IPS-NIHi7 (cell line): ENCODE measurements at regions not wholly inside any gene's neighbourhood (a gene's known extent, or its start where the extent isn't known, plus 50 kb on each side); places are given as distances from the start of the nearest gene placed in this dataset.

Source experiments
- DNase-seq: peaks from one replicate; pipeline ENCODE4 v3.0.0; 2012; ENCODE audit warnings: mixed read lengths; ENCODE audit errors: extremely low spot score

DNA sequence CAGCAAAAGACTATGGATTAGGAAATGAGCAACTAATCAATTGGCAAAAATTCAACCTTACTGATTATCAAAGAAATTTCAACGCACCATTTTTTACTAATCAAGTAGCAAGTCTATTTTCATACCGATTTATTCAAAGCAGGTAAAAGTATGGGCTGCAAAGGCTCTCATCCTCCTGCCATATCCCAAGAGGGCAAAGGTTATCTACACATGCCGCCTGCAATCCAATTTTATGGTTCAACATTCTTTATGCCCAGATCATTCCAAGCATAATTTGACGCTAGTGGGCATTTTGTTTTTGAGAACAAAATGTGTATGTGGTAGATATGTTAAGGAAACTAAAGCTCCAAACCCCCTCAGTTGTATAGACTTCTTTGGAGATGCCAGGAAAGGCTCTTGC, 270.6 kb downstream of the MAF start:
- no peak for DNase-seq

DNA sequence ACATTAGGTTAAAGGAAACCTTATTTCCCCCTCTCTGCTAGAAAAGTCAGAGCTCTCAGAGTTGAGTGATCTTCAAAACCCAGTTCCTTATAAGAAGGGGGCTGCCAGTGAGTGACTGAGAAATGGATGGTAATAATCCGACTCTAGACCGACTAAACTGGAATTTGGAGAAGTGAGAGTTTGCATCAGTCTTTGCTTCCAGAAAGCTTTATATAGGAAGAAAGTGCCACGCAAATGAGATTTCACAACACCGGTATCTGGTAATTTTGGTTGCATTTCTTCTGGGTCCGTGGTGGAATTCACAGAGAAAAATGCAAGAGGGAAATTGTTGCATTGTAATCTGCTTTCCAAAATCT, 271.4 kb downstream of the MAF start:
- no peak for DNase-seq

DNA sequence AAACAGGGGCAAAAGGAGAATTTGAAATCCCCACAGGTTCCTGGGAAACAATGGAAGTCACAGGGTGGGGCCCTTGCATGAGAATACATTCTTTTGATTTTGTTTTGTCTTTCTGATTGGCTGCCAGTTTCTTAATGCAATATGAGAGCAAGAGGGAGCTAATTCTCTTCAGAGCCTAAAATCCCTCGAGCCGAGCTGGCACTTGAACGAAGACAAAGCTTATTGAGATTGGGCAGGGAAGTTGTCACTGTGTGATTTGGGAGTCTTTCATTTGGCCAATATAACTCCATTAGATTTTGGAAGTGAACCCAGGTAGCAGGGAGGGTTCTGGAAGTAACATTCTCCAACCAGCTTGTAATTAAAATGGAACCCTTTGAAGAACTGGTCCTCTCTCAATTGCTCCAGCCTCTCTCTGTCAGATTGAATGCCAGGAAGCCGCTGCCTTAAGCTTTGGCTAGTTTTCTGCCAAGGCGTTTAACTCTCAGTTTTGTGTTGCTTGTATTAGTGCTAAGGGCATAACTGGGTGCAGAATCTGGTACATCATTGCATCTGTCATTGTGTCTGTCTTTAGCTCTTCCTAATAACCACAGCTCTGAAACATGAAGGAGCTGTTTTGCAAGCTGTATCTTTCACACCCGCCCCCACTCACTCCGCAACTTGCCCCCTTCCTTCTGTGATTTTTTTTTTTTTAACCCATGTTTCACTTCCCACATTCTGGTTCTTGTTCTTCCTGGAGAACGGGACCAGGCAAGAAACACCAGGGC, 272.0 kb downstream of the MAF start:
- peak; percentile 42 for DNase-seq

DNA sequence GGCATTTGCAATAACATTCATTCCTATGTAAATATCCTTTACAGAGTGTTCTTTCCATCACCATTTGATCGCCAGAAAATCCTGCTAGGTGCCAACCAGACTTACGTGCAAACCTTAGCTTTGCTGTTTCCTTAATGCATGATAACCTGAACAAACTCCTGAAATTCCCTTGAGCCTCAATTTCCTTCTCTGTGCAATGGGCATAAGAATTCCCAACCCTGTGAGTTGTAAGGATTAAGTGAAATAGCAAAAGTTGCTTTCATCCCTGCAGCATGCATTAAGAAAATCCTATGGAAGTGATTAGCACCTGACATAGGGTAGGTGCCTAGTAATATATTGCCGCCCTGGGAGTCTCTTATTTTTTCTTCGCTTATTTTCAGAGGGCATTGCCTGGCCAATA, 272.7 kb downstream of the MAF start:
- DNase-seq: no peak

DNA sequence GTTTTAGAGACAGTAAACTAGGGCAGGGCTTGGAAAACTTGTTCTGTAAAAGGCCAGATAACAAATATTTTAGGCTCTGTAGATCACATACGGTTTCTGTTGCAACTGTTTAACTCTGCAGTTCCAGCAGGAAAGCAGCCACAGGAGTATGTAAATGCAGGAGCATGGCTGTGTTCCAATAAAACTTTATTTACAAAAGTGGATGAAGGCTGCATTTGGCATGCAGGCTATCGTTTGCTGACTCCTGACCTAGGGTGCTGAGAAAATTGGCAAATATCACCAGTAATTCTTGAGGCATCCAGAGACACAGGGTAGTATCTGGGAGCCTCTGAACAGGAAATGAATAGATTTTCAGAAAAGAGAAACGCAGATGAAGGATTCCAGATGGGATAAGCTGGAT, 274.0 kb downstream of the MAF start:
- no peak for DNase-seq

DNA sequence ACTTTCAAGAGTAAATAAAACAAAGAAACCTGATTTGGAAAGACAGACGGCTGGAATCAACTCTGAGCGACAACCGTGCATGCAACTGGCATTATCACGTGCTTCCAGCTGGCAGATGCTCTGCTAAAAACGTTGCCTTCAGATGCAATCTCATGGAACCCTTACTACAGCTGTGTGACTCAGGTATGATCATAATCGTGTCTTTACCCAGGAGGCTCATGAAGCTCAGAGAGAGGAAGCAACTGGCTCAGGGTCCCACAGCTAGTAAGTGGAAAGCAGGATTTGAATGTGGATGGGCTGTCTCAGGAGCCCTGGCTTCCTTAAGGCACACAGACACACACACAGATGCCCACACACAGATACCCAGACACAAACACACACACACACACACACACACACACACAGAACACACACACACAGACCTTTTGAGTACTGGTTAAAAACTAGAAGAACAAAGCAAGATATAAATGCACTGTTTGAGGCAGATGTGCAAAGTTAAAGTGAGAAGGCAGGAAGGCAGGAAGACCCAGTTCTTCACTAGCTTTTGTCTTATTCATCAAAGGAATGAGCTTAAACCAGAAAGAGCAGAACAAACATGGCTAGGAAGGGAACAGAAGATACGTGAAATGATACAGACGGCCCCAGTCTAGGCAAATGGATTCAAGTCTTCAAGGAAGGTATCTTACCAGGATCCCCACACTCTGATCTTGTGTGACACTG, 275.2 kb downstream of the MAF start:
- no peak for DNase-seq

DNA sequence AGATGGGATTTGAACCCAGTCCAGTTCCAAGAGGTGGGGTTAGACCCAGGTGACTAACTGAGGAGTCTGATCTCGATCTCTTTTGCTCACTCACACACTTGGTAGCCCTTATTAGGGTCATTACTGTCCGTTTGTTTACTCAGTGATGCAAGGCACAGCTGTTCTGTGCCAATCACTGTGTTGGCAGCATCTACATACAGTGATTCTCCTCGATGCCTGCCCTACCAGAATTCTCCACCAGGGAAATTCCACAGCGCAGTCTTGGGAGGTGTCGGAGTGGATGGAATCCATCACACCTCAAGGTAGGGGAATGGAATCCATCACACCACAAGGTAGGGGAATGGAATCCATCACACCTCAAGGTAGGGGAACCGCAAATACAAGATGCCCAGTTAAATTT, 279.6 kb downstream of the MAF start:
- no peak for DNase-seq

DNA sequence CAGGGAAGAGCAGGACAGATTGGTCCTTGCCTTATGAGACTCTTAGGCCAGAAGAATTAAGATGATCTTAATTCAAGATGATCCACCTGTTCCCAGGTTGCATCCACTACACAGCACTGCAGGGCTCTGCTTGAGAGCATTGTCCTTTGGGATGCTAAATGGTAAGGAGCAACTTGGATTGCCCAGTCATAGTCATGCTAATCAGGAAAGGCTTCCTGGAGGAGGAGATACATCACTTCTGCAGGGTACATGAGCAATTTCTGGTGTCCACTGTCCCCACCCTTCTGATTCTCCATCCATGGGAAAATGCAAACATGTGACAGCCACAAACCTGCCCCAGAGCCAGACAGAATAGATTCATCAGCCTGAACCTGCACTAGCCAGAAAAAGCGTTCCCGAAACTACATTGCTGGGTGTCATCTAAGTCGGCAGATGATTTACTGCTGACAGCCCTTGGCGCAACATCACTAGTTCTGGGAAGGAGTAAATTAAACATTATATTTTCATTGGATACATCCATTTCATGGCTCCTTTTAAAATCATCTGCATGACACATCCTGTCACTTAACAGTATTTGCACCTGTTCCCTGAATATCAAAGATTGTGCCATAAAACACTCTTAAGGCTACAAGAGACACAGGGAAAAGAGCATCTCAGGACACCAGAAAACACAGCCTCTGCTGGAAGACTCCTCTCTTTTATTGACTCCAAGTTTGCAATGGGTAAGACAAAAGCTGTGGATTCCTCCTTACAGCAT, 282.2 kb downstream of the MAF start:
- DNase-seq: peak; percentile 32

DNA sequence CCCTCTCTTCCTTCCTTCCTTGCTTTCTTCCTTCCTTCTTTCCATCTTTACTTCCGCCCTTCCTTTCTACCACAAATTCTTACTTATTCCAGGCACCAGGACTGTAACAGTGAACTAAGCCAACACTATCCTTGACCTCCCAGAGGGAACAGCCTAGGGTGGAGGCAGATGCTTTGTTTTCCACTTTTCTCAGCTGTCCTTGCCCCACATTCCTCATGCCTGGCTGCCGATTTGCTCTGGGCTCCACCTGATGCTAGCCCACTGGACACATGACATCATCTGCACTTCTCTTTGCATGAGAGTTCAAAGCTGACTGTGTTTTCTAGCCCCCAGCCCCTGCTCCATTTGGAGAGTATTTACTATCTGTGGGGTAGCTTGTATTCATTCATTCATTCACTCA, 283.0 kb downstream of the MAF start:
- DNase-seq: no peak

DNA sequence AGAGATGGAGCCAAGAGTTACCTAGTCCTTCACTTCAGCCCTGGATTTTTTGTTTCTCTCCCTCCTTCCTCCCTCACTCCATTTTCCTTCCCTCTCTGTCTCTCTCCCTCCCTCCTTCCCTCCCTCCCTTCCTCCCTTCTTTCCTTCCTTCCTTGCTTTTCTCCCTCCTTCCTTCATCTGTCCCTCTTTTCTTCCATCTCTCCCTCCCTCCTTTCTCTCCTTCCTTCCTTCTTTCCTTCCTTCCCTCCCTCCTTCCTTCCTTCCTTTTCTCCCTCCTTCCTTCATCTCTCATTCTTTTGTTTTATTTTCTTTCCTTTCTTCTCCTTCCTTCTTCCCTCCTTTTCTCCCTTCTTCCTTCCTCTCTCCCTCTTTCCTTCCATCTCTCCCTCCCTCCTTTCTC, 283.5 kb downstream of the MAF start:
- no peak for DNase-seq

DNA sequence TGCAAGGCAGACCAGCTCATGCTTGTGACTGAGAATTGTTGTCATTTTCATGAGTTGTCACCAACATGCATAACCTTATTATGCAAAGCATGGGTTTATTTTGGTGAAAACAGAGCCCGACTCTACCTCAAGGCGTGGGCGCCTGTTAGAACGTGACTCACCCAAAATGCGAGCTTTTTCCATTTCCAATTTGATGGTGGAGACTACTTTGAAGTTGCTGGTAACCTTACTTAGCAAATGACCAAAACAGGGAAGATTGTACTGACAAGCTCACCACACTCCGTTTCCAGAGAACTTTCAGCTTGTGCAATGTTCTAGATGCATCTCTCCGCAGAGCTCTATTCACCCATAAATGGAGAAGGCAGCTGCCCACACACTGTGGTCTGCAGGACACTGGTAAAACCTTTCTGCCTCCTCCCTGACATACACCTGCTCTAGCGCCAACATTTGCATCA, 284.5 kb downstream of the MAF start:
- DNase-seq: no peak

DNA sequence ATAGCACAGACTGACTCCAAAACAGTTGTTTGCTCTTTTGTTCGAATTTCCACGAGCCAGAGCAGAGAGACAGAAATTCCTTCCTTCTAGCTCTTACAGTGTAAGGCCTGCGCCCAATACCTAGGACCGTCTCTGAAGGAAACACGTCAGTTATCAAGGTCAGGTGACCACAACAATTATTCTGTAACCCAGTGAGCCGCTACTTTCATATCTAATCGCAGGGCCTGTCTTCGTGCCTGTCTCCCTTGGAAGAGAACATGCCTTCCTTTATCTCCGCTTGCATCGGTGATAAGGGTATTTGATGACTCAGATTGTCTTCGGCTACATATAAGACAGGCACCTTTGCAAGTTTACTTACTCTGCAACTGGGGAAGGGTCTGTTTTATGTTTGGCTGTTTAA, 288.0 kb downstream of the MAF start:
- DNase-seq: no peak

DNA sequence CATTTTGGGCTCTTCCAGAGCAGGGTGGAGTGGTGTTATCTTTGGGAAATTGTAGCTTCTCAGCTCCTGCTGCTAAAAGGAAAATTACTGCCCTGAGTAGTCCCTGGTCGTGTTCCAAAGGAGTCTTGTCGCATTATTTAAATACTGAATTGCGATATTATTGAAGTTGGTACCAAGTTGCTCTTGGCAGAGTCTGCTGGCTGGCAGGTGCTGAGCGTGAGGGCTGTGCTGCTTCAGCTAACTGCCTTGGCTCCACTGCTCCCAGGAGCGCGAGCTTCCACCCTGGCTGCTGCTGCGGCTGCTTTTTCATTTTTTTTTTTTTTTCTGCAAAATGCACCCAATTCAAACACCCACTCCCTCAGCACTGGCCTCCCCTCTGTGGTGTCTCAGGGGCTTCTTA, 289.8 kb downstream of the MAF start:
- DNase-seq: no peak

DNA sequence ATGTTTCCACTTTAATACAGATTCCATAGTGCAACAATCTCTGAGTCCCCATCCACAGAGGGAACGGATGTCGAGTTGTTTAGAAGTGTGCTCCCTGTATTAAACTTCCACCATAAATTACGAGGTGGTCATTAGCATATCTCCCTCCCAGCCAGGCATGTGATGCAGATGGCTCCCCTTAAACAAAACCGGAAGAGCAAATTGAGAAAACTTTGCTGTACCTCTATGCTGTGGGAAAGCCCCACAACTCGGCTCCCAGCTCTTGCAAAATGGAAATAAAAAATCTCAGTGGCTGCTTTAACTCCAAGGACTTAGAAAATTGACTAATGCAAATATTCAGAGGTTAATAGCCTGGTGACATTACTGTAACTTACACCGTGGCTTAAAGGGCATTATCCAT, 290.9 kb downstream of the MAF start:
- no peak for DNase-seq

DNA sequence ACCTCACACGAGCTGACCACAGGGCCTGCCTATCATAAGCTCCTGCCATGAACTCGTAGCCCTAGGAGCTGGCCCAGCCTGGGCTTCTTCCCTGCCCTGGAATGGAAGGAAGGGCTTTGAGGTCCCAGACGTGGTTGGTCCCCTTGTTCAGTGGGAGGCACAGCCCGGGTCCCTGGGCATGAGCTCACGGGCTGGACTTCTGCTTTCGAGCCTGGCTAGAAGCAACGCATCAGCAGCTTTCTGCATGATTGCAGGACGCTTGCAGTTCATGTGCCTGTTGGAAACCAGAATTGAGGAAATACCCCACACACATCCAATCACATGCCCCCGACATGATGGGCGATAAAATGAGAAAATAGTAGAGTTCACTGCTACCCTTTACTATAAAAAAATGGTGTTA, 293.3 kb downstream of the MAF start:
- DNase-seq: no peak

DNA sequence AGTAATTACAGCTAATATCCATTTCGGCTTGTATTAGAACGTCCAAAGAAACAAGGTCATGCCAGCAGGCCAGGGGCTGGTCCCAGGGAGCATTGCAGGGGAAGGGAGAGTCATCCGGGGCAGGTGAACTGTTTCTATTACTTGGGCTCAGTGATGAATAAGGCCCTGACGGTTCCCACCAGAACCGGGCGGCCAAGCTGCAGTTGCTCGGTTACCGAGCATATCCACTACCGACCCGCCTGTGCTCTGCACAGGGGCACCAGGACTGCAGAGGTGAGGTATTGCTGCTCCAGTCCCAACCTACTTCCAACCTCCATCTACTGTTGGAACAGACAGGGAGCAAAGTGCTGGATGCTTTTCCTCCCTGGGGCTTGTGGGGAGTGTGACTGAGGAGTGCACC, 295.5 kb downstream of the MAF start:
- DNase-seq: no peak

DNA sequence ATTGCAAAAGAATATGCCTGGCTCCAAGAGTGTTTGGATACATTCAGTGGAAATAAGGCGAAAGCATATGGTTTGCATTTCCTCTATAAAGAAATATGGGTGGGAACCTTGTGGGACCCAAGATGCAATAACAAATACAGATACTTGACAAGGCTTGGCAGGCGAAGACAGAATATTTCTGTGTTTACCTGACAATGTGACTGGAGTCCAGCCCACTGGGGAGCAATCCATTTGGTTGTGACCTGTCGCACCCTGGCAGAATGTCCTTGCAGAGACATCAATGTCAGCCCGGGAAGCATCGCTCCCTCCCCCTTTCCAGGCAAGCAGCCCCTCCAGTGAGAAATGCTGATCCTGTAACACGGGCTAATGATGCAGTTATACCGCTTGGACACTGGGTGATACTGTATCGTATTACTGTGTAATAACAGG, 296.6 kb downstream of the MAF start:
- no peak for DNase-seq

DNA sequence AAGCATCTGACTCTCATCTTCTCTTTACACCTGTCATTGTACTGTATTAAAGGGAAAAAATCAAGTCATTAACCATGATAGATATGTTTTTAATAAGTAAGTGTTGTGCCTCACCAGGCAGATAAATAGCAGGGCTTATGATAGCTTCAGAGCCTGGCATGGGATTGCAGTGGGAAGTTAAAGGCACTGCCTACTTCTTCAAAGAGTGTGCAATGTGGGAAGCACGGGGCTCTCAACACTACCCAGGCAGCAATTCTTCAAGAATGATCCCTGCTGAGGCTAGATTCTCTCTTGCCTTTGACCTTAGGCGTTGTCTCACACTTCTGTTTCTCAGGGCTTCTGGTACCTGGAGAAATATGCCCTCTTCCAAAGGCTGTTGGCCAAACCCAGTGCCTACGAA, 297.3 kb downstream of the MAF start:
- no peak for DNase-seq

DNA sequence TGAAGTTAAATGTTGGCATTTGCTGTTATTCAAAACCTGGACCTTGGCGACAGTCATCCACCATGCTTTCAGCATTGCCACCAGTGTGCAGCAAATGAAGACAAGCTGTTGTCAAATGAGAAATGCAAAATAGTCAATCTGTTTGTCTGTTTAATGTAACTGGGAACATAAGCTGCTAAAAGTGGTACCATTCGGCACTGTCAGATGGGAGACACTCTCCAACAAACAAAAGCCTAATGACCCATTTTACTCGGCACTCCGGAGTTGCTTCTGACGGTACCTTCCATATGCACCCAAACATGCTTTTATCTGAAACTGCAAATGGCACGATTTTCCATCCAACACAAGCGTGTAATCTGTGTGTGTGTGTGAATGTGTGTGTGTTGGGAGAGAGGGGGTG, 297.8 kb downstream of the MAF start:
- DNase-seq: no peak

DNA sequence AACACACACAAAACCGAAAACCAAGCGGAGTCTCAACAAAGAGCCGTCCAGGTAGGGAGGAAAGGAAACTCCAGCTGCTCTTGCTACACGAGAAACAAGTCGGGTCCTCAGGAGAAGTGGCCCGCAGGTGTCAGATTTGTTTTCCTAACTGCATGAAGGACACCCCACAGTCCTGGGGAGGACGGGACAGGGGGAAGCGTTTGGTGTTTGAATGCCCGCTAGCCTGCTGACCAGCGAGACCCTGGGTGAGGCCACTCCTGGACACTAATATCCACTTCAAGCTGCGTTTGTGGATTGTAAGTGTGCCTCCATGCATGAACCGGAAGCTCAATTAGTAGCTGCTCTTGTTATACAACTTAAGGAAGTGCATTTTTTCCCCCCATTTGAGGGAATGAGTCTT, 299.5 kb downstream of the MAF start:
- no peak for DNase-seq

DNA sequence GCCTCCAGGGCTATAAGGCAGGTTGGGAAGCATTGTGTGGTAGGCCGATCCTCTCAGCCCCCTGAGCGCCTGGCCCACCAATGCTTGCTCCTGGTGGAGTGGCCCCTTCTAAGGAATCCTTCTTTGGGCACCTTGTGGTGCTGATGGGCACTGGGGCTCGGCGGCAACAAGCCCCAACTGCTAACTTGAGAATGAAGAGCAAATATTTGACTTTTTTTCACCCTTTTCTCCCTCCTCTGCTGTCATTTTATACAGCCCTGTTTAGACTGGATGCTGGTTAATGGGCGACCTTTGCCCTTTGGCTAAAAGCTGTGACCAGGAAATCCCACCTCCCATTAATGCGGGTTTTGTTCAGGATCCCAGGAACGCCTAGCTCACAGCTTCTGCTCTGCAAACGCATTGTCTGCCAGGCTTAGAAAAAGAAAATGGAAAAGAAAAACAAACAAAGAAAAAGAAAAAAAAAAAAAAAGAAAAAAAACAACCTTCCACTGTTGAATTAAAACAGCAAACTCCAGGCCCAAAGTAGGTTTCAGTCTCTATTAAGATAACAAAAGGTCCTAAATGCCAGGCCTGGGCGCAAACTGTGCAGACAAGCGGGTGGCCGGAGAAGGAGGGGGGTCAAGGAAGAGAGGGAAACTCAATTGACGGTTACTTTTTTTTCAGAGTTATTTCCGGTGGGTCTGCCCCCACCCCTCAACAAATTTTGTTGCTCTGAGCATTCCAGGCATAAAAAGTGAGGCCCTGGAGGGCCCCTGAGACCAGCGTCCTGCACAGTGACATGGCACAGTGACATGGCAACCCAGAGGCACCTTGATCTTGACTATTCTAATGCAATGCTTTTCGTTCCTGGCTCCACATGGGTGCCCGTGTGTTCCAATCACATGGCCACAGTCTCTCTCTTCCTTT, 301.4 kb downstream of the MAF start:
- peak; percentile 62 for DNase-seq

DNA sequence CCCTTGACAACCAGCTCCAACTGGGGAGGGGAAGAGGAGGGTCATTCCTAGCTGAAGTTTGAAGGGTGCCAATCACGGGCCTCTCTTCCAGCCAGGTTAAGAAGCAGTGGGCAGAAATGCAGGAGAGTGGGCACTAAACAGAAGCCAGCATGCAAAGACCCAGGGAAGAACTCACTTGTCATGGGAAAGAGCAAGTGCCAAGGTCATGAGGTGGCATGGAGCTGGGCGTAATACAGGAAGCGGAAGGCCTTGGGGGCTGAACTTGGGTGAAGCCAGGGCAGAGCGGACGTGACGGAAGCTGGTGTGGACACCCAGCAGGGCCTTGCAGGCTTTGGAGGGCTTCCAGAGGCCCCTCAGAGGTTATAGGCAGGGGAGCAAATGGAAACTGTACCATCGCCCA, 302.1 kb downstream of the MAF start:
- no peak for DNase-seq
